ENCODE measurements at regions not wholly inside any gene's neighbourhood (a gene's known extent, or its start where the extent isn't known, plus 50 kb on each side); places are given as distances from the start of the nearest gene placed in this dataset.
A peak's percentile ranks its signal among the peaks of the same experiment; 100 is the strongest.

DNA sequence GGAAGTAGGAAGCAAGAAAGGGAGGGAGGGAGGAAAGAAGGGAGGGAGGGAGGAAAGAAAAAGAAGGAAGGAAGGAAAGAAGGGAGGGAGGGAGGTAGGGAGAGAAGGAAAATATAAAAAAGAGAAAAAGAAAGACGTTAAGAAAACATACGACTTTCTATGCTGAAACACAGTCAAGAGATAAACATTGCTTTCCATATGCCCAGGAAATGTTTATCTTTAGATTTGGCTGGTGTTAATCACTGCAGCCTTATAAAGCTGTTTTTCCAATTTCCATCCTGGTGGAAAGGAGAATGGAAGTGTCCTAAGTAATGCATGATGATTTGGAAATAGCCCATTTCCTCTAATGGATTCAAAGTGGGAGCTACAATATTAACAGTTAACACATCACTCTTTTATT lies 524.3 kb downstream of the MTRR start:
- no peak for DNase-seq (ENCODE audit: low read depth)

GRCh38 chr5:8394965-8395364 lies 526.0 kb downstream of the MTRR start:
- DNase-seq (ENCODE audit: low read depth): no peak

GRCh38 chr5:8396246-8396645 lies 527.3 kb downstream of the MTRR start:
- no peak for DNase-seq (ENCODE audit: low read depth)

DNA sequence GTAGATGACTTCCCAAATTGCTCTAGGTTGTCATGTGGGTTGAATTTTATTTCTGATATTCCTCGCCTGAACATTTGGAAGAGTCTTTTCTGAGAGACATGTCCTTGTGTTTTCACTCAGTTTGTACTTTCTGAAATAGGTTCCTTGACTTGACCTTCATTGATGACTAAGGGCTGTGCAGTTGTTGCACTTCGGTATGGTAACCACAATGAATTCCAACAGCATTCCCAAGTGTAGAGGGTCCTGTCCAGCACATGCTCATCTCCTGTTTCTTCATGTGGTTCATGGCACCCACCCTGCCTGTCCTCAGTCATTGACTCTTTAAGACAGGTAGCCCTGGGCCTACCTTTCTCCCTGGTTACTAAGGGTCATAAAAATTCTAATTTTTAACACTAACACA lies 527.8 kb downstream of the MTRR start:
- no peak for DNase-seq (ENCODE audit: low read depth)

DNA sequence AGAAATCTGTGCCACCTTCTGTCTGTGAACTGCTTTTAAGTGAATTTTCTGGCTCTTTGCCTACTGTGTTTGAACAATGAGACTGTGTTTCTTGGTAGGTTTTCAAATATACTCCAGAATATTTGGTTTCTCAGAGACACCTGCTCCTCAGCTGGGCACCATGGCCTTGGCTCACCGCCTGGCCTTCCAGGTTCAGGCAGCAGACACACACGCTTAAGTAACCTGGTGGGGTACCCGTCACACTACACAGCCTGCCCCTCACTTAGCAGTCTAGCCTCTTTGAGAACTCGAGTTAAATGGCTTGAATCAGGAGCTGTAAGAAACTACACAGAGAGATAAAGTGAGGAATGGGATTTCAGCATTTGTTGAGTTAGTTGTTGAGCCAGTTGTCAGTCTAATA lies 530.5 kb downstream of the MTRR start:
- no peak for DNase-seq (ENCODE audit: low read depth)

DNA sequence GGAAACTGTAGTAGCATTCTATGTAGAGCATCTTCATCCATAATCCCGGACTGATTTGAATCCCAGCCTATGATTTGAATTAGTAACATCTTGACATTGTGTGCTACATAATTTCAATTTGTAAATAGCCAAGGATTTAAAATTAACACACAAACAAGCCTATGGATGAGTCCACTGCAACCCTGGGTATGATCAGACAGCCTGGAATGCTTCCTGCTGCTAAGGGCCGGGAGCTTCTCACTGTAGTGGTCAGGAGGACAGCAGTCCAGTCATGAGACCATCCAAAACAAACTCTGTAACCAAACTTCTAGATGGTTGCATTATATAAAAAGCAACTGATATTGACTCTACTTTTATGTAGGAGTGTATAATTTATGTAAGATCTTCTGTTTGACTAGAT lies 539.3 kb downstream of the MTRR start:
- no peak for DNase-seq (ENCODE audit: low read depth)

GRCh38 chr5:8410618-8411017 lies 541.7 kb downstream of the MTRR start:
- no peak for DNase-seq (ENCODE audit: low read depth)

GRCh38 chr5:8413975-8414374 lies 545.0 kb downstream of the MTRR start:
- no peak for DNase-seq (ENCODE audit: low read depth)

- no peak for DNase-seq (ENCODE audit: low read depth)
Measured at GRCh38 chr5:8417316-8418048, 548.5 kb downstream of the MTRR start.

DNA sequence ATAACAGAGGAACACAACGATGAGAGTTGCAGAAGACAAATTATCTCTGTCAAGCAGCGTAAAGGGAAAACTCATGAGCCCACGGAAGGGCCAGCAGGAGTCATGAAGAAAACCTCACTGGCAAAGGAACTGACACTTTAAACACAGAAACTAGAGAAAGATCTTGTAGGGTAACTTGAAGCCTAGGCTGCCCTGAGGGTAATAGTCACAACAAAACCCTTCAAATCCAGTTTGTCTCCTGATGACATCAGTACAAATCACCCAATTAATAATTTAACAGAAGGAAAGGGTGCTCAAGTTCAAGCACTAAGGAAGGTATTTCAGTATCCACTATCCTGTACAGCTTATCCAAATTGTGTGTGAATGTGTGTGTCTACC lies 549.1 kb downstream of the MTRR start:
- DNase-seq (ENCODE audit: low read depth): no peak

DNA sequence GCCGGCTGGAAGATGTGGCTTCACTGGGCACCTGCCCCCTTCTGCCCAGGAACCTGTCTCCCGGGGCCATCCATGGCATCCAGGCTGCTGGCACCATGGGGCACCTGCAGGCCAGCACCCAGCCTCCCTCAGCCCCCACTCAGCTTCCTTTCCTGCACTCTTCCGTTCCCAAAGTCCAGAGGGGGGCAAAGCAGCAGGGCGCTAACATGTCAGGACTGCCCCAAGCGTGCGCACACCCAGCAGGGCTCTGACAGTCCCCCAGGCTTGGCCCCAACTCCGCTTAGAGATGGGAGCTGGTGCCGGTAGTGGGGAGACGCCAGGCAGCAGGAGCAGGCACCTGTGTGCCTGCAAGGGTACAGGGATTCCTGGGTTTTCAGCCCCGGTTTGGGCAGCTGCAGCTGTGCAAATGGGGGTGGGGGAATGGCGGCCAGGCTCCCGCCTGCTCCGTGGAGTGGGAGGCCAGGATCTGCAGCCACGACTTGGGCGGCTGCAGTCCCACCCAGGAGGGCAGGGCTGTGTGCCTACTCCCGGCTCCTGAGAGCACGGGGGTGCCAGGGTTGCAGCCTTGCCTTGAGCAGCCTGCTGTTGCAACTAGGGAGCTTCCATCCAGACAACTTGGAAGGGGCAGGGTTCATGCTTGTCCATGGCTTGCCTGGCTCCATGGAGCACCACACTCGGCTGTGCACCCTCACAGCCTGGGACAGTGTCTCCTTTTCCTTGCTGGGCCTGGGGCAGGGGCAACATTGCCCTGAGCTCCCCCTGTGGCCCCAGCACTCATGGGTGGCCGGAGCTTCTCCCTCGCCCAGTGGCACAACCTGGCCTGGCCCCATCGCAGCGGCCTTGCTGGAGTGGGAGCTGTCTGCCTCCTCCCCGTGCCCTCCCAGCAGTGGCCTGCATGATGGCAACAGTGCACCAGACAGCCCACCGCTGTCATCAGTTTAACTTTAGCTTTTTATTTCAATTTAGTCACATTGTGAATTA lies 561.1 kb downstream of the MTRR start:
- no peak for DNase-seq (ENCODE audit: low read depth)

DNA sequence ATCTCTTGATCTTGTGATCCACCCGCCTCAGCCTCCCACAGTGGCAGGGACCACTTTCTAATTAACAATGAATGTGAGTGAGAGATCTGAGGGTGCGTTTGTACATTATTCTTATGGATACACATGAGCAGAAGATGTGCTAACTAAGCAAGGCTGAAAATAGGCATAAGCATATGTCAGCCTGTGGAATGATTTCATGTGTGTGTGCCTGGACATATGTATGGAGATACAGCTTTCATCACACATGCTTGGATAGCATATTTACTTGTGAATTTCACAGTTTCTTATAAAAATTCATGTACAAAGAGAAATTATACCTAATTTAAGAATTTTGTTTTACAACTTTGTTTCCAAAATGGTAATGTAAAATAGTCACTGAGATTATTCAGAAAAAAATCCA lies 565.6 kb downstream of the MTRR start:
- DNase-seq (ENCODE audit: low read depth): no peak

GRCh38 chr5:8436924-8437323 lies 568.0 kb downstream of the MTRR start:
- DNase-seq (ENCODE audit: low read depth): no peak

- no peak for DNase-seq (ENCODE audit: low read depth)
Measured at GRCh38 chr5:8445139-8445538, 576.2 kb downstream of the MTRR start.

- DNase-seq (ENCODE audit: low read depth): no peak
Measured at GRCh38 chr5:8446179-8446578, 577.2 kb downstream of the MTRR start.

DNA sequence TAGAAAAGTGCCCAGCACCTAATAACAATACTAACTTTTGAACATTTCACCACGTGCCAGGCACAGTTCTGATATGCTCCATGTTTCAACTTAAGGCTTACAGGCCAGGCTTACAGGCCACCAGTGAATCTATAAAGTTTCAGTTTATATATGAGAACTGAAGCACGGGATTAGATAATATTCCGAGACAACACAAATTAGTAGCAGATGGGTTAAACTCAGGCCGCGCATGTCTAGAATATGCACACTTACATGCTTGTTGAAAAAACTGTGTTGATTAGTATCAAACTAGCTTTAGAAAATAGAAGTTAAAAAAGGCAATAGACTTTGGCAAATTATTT lies 587.9 kb downstream of the MTRR start:
- no peak for DNase-seq (ENCODE audit: low read depth)

GRCh38 chr5:8457187-8458037 lies 588.5 kb downstream of the MTRR start:
- peak; percentile 66 for DNase-seq (ENCODE audit: low read depth)

- no peak for DNase-seq (ENCODE audit: low read depth)
Measured at GRCh38 chr5:8458038-8458383, 589.1 kb downstream of the MTRR start.

DNA sequence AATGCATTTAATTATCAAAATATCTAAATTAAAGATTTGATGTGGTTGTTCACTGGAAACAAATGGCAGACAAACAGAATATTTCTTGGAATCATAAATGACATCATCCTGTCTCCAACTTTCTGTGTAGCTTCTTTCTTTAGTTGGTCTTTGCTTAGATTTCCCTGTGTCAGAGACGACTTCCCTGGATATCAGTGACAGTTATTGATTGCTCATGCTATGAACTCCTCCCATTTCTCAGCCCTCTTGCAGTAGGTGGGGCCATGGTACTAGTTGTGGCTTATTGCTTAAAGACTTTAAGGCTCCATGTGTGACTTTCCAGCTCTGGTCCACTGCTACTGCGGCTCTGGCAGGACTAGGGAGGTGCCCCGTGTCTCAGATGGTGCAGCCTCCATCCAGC lies 592.6 kb downstream of the MTRR start:
- no peak for DNase-seq (ENCODE audit: low read depth)

- no peak for DNase-seq (ENCODE audit: low read depth)
Measured at GRCh38 chr5:8462565-8462964, 593.6 kb downstream of the MTRR start.

DNA sequence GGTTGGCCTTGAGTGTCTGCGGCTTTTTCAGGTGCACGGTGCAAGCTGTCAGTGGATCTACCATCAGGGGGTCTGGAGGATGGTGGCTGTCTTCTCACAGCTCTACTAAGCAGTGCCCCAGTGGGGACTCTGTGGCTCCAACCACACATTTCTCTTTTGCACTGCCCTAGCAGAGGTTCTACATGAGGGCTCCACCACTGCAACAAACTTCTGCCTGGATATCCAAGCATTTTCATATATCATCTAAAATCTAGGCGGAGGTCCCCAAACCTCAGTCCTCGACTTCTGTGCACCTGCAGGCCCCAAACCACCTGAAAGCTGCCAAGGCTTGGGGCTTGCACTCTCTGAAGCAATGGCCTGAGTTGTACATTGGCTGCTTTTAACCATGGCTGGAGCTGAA lies 601.5 kb downstream of the MTRR start:
- DNase-seq (ENCODE audit: low read depth): no peak

- DNase-seq (ENCODE audit: low read depth): no peak
Measured at GRCh38 chr5:8471581-8471980, 602.6 kb downstream of the MTRR start.

DNA sequence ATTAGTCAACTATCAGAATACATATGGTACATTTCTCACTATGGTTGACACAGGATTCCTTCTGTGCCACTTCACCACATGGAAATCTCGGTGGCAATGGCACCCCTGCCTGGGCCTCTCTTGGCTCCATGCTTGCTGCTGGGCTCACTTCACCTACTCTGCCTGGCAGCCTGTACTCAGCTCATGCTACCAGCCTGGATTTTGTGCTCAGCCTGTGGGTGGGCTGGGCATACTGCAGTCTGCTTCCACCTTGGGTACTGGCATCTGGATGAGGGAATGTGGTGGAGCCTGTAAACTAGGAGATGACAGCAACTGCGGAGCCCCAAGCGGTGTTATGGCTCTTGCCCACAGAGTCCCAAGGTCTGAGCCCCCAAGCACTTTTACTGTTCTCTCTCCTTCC lies 604.1 kb downstream of the MTRR start:
- no peak for DNase-seq (ENCODE audit: low read depth)

Measured in stimulated activated CD8-positive, alpha-beta memory T cell treated with anti-CD3 and anti-CD28 coated beads, Interleukin-15, amount 100 ng/mL, for 24 hours (primary cell).